CD1c-positive myeloid dendritic cell (primary cell): ENCODE measurements at regions not wholly inside any gene's neighbourhood (a gene's known extent, or its start where the extent isn't known, plus 50 kb on each side); places are given as distances from the start of the nearest gene placed in this dataset.

Experiments
- DNase-seq: peaks from one replicate; pipeline ENCODE4 v3.0.0-alpha.2; 2016; ENCODE audit errors: extremely low spot score

- no peak for DNase-seq
Measured at GRCh38 chr12:22740656-22741355, 115.8 kb downstream of the ETNK1 start.

GRCh38 chr12:22743700-22744099, 118.7 kb downstream of the ETNK1 start:
- no peak for DNase-seq

DNA sequence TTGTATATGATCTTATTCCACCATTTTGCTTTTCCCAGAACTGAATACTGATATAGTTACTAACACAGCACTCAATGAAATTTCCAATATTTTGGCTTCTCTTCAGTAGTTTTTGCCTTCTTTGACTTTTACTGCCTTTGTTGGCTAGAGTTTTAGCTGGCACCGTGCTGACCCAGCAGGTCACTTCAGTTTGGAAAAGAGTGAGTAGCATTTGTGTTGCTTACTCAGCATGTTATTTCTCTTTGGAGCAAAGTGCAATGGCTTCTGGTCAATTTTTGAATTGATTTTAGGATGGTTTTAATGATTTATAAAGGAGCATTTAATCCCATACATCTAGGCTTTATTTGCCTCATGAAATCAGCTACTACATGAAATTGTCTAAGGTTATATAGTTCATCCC, 119.2 kb downstream of the ETNK1 start:
- DNase-seq: no peak

- no peak for DNase-seq
Measured at GRCh38 chr12:22746720-22747119, 121.7 kb downstream of the ETNK1 start.

- peak; percentile 2 for DNase-seq
Measured at GRCh38 chr12:22755629-22756028, 130.7 kb downstream of the ETNK1 start.

- DNase-seq: no peak
Measured at GRCh38 chr12:22759769-22760674, 135.1 kb downstream of the ETNK1 start.

GRCh38 chr12:22765421-22766130, 140.6 kb downstream of the ETNK1 start:
- no peak for DNase-seq

DNA sequence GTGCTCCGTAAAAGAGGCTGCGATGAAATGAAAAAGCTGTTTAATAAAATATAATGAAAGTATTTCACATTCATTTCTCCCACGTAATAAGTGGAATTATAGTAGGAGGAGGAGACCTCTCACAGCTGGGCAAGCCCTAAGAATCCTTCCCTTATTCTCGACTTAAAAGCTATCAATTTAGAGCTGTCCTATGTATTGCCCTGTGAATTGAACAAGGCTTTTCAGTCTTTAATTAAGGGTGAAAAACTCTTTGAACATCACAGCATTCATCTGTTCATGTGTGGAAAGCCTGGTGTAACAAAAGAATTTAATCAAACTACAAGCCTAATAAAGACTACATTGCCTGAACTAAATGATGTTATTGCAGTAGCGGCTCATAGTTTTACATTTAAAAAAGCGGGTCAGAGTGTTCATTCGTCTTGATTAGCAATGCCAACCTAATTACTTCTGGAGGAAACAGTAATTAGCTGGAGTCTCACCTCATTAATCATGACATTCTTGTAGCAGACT, 142.0 kb downstream of the ETNK1 start:
- DNase-seq: no peak

- DNase-seq: no peak
Measured at GRCh38 chr12:22781339-22781738, 156.4 kb downstream of the ETNK1 start.

DNA sequence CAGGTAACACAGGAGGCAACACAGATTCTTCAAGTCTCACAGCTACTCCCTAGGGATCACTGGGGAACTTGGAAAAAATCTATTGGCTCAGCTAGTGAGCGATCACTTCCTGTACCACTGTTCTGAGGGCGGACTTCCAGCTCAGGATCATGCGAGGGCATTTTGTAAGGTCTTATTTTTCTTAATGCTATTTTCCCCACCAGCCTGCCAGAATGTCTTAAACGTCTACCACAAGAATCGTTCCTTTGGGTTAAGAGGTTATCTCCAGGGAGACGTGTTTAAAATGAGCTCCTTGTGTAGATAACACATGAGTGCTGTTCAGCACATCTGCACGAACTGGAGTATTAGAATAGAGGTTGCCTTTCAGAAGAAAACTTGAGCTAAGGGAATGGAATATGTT, 162.6 kb downstream of the ETNK1 start:
- DNase-seq: no peak

GRCh38 chr12:22788913-22789312, 163.9 kb downstream of the ETNK1 start:
- DNase-seq: no peak

DNA sequence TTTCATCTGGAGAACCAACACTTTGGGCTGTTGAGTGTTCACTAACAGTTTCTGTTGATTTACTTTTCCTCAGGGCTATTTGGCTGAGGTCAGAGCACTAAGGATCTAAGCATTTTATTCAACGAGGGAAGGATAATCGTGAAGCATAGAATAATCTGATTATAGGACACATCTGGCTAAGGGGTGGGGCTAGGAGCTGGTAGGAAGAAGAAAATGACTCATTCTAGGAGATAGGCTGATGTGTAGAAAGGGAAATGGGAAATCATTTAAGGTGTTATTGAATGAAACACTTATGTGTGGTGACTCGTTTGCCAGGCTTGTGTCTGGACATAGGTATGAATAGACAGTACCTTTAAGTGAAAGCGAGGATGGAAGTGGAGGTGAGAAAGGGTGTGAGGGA, 167.2 kb downstream of the ETNK1 start:
- DNase-seq: no peak

- DNase-seq: no peak
Measured at GRCh38 chr12:22794017-22794416, 169.0 kb downstream of the ETNK1 start.

DNA sequence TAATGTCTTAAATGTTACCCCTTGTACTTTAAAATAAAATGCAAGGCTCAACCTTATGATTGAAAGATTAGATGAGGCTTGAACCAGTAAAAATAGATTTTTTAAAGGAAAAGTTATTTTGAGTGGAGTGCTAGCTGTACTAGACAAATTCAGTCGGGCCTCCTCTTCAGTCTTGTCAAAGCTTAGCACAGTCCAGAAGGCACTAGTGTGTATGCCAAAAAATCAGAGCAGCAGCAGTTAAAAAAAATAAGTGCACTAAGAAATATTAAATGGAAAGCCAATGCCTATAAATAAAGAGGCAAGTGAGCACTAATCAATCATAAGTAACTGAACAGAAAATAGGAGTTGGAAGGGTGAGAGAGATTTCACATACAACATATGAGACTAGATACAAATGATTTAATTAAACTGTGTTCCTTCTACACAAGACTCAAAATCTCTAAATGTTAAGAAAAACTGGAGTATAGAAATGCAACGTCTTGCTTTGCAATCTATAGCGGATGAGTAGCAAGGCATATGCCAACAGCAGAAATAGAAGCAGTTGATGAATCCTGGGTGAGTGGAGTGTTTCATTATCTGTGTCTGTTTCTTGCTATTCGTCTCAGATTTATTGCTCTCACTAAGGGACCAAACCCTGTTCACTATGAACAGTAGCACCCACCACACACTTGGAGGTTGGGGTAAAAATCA, 172.1 kb downstream of the ETNK1 start:
- DNase-seq: no peak

DNA sequence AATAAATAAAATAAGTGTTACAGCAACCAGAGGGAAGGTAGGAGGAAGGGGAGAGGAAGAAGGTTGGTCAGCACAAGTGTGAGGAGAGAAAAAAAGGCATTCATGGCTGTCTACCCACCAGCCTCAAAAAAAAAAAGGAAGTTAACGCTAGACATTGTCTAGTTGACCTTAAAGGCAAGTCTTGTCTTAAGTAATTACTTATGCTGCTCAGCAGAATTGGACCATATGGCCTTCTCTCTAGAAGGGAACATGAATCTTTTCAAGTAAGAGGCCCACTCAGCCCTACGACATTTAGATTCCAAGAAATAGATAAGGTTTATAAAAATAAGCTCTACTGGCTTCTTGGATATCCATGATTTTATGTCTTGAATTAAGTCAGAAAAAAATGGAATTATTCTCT, 172.7 kb downstream of the ETNK1 start:
- DNase-seq: peak; percentile 4

- no peak for DNase-seq
Measured at GRCh38 chr12:22798116-22798515, 173.1 kb downstream of the ETNK1 start.

- DNase-seq: no peak
Measured at GRCh38 chr12:22799503-22799902, 174.5 kb downstream of the ETNK1 start.

DNA sequence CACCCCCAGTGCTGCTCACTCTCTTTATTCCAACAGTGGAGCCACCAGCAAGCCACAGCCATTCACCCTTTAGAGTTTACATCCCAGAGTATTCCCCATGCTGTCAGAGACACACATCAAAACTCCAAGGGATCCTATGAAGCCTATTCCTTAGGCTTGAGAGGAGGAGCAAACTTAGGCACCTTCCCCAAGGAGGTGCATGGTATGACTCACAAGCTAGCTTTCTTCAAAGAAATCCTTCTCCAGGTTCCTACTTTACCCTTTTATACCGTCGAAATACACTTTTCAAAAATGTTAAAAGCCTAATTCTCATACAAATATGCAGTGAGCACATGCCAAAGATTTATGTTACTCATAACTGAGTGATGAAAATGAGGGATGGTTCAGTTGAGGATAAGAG, 175.4 kb downstream of the ETNK1 start:
- no peak for DNase-seq

- DNase-seq: no peak
Measured at GRCh38 chr12:22802883-22803630, 178.1 kb downstream of the ETNK1 start.

- no peak for DNase-seq
Measured at GRCh38 chr12:22803725-22804124, 178.8 kb downstream of the ETNK1 start.

DNA sequence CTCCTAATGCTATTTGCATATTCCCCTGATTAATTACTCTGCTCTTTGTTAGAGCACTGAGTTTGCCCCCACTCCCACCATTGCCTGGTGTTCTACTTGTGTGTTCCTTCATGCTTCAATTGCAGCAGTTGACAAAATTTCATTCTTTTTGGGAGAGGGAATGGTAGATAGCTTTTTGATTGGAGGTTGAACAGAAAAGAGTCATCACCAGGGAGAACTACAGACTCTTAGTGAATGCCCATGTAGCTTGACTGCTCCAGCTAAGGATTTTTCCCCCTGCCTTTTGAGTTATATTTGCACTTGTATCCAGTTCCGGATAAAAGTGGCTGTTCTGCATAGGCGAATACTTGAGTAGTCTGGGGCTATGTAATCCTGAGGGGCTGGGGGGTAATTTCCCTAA, 183.9 kb downstream of the ETNK1 start:
- DNase-seq: no peak
